ENCODE measurements at regions not wholly inside any gene's neighbourhood (a gene's known extent, or its start where the extent isn't known, plus 50 kb on each side); places are given as distances from the start of the nearest gene placed in this dataset.

- DNase-seq, result no peak
These were observed 90.4 kb upstream of the FMN2 start for GRCh38 chr1:240001177-240001740.

- peak in 1 of 2 donors; percentile 8 for DNase-seq
These were observed 87.5 kb upstream of the FMN2 start for GRCh38 chr1:240004086-240004749.

GRCh38 chr1:240005997-240006650, 85.6 kb upstream of the FMN2 start:
- DNase-seq, result no peak

GRCh38 chr1:240008298-240008697, 83.4 kb upstream of the FMN2 start:
- no peak for DNase-seq

- no peak for DNase-seq
These were observed 77.6 kb upstream of the FMN2 start for GRCh38 chr1:240014051-240014450.

- DNase-seq, result no peak
These were observed 73.1 kb upstream of the FMN2 start for GRCh38 chr1:240018617-240019016.

GRCh38 chr1:240019524-240019923, 72.2 kb upstream of the FMN2 start:
- no peak for DNase-seq

GRCh38 chr1:240020871-240021270, 70.8 kb upstream of the FMN2 start:
- DNase-seq, result no peak

- DNase-seq, result no peak
These were observed 70.0 kb upstream of the FMN2 start for GRCh38 chr1:240021709-240022108.

GRCh38 chr1:240027059-240027462, 64.6 kb upstream of the FMN2 start:
- no peak for DNase-seq

GRCh38 chr1:240029418-240029817, 62.3 kb upstream of the FMN2 start:
- DNase-seq, result no peak

GRCh38 chr1:240030236-240030635, 61.4 kb upstream of the FMN2 start:
- no peak for DNase-seq

- DNase-seq, result no peak
These were observed 60.7 kb upstream of the FMN2 start for GRCh38 chr1:240031009-240031408.

- no peak for DNase-seq
These were observed 60.3 kb upstream of the FMN2 start for GRCh38 chr1:240031414-240031813.

GRCh38 chr1:240033406-240033805, 58.3 kb upstream of the FMN2 start:
- DNase-seq, result no peak

GRCh38 chr1:240036526-240036925, 55.2 kb upstream of the FMN2 start:
- DNase-seq, result no peak

All from CD4-positive, alpha-beta T cell treated with Interleukin-1 beta for 1 hour (primary cell).